ENCODE measurements at regions not wholly inside any gene's neighbourhood (a gene's known extent, or its start where the extent isn't known, plus 50 kb on each side); places are given as distances from the start of the nearest gene placed in this dataset.
A peak's percentile ranks its signal among the peaks of the same experiment; 100 is the strongest.

GRCh38 chr10:107476408-107476807, 311.9 kb upstream of the SORCS1 start:
- DNase-seq (ENCODE audit: low spot score) = no peak

- no peak for DNase-seq (ENCODE audit: low spot score)
Measured at GRCh38 chr10:107474650-107475049, 310.1 kb upstream of the SORCS1 start.

DNA sequence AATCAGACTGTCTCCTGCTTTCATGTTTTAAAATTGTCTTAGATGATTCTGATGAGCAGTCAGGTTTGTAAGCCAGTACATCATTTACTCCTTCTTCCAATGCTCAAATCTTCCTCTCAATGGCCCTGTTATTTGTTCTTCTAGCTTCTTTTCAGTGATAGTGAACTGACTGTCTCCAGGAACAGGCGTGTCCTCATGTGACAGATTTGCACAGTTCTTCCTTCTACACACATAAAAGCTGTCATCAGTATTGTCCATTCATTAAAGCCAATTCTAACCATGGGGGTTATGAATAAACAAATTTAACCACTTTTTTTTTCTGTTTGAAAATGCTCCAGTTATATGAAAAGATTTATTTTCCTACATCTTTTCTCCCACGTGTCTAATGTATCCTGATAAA, 308.7 kb upstream of the SORCS1 start:
- DNase-seq (ENCODE audit: low spot score) = no peak

DNA sequence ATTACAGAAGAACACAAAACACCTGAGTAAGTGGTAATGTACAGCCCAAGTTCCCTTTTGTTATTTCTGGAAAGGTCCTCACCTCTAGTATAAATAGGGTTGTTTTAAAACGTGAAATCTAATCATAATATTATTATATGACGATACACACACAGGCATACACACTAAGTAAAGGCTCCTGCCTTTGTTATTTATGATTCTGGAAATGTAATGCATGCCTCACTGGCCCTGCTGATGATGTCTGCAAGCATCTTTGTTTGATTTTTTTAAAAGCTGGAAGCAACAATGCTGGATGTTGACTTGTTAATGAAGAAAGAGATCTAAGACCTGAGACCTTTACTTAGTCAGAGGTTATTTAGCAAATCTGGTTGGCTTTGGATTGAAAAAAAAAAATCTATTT, 307.4 kb upstream of the SORCS1 start:
- DNase-seq (ENCODE audit: low spot score) = no peak

GRCh38 chr10:107453561-107453960, 289.1 kb upstream of the SORCS1 start:
- DNase-seq (ENCODE audit: low spot score) = no peak

DNA sequence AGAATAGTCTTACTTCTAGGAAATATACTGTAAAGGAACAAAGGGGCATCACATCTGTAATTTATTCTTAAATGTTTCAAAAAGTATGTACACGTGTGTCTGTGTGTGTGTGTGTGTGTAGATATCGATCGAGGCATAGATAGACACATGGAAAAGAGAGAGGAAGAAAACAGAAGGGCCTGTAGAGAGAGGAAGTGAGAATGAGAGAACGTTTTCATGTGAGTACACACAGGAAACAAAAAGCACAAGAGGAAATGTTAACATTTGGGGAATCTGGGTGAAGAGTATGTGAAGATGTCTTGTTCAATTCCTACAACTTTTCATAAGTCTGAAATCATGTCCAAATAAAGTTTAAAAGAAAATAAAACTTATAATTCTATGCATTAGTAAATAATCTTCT, 286.5 kb upstream of the SORCS1 start:
- DNase-seq (ENCODE audit: low spot score) = no peak

DNA sequence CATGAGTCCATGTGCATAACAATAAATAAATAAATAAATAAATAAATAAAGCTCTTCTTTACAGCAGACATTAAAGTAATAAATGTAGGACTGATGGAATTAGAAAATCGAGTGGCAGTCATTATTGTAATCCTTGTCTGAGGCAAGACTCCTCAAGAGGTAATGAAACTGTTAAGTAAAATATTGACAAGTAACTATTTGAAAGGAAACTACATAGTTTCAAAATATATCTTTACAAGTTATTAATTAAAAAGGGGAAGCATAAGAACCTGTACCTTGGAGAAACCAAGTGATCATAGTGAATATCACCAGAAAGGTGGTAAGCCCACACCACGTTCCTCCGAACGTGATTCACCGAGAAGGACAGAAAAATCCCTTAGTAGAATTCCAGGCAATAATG, 285.6 kb upstream of the SORCS1 start:
- DNase-seq (ENCODE audit: low spot score) = no peak

- no peak for DNase-seq (ENCODE audit: low spot score)
Measured at GRCh38 chr10:107444443-107444842, 279.9 kb upstream of the SORCS1 start.

- no peak for DNase-seq (ENCODE audit: low spot score)
Measured at GRCh38 chr10:107443813-107444212, 279.3 kb upstream of the SORCS1 start.

DNA sequence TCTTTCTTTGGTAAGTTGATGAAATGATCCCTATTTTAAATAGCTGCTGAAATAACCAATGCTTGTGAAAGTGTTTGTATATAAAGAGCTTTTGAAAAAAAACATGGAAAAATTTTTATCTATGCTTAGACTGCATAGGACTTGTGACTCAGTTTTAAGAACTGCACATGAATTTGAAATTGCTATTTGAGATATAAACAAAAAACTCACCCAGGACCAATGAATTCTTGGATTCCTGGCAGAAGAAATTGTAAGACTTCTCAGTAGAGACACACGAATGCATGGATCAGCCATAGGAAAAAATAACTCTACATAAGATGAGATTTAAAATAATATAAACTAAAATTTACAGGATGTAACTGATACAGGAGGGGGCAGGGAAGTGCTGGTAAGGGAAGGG, 278.8 kb upstream of the SORCS1 start:
- no peak for DNase-seq (ENCODE audit: low spot score)

- DNase-seq (ENCODE audit: low spot score) = peak; percentile 70
Measured at GRCh38 chr10:107442035-107442505, 277.6 kb upstream of the SORCS1 start.

DNA sequence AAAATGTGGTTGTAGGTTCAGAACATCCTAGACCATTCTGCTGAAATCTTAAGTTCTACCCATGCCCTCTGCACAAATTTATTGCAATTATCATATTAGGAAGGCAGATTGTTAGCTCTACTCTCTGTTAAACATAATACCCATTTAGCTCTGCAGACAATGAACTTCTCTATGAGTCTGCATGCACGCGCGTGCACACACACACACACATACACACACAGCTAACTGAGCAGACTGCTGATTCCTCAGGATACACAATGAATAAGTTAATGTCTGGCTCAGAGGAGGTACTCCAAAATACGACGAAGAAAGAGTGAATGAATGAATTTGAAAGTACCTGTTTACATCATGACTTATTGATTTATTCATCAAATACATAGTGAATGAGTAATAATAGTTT, 276.2 kb upstream of the SORCS1 start:
- DNase-seq (ENCODE audit: low spot score) = no peak

DNA sequence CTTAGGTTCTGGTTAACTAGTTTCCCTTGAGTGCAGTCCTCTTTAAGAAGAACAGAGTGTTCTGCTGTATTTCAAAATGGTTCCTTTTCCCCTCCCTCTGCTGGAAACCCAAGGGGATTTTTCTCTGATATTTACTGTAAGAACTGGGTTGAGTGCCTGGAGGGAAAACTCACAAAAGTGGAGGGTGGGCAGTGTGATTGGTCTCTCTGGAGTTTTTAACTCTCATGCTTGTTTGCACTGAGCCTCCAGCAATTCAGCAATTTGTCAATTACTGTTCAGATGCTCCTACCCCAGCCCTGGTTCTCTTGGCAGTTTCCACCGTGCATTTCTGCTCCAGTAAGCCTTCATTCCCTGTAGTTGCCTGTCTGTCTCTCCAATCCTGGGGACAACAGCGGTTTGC, 273.4 kb upstream of the SORCS1 start:
- no peak for DNase-seq (ENCODE audit: low spot score)

DNA sequence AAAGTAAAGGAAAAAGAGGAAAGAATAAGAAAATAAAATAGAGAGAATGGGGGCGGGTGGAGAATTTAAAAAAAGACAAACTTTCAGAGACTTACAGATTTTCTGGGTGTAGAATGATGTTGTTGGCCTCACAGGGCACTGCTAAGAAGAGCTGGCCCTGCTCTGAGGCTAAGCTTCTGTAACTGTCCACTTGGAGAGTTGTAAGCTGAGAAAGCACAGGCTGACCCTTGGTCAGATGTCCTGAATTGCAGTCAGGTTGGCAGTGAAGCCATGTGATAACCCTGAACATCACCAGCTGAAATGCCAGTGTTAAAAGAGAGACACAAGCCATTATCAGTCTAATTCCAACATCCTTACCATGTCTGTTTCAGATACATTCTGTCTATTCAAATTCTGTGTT, 272.1 kb upstream of the SORCS1 start:
- DNase-seq (ENCODE audit: low spot score) = no peak

DNA sequence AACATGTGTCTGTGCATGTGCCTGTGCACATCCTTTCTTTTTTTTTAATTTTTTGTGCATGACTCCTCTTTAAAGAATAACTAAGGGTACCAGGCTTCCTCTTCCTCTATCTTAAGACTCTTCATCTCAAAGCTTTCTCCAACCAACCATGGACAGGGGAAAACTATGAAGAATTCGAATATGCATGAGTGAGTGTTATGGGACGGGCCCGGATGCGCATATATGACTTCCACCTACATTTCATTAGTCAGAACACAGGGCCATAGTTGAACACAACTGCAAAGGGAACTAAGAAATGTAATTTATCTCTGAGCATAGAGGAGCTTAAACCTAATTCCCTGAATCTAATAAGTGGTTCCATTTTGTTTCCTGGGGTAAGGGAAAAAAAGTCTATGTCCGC, 270.3 kb upstream of the SORCS1 start:
- DNase-seq (ENCODE audit: low spot score) = no peak

DNA sequence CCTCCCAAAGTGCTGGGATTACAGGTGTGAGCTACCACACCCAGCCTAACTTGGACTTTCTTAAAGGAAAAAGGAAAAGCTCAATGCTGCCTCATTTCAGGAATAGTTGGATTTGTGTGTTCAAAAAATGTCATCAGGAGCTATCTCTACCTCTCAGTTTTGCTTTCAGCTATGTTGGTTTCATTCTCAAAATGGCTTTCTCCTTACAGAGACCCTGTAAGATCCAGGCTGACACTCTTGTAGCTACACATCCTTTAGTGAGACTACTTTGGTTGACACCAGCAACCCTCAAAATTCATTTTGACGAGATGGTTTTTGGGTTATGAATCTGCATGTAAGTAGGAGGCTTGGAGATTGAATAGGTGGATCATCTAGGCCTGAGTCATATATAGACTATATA, 269.7 kb upstream of the SORCS1 start:
- no peak for DNase-seq (ENCODE audit: low spot score)

- DNase-seq (ENCODE audit: low spot score) = no peak
Measured at GRCh38 chr10:107433605-107434004, 269.1 kb upstream of the SORCS1 start.

- DNase-seq (ENCODE audit: low spot score) = no peak
Measured at GRCh38 chr10:107430446-107430845, 265.9 kb upstream of the SORCS1 start.

GRCh38 chr10:107427016-107427415, 262.5 kb upstream of the SORCS1 start:
- no peak for DNase-seq (ENCODE audit: low spot score)

GRCh38 chr10:107425931-107426553, 261.5 kb upstream of the SORCS1 start:
- no peak for DNase-seq (ENCODE audit: low spot score)

- DNase-seq (ENCODE audit: low spot score) = no peak
Measured at GRCh38 chr10:107424628-107425027, 260.1 kb upstream of the SORCS1 start.

- no peak for DNase-seq (ENCODE audit: low spot score)
Measured at GRCh38 chr10:107423903-107424302, 259.4 kb upstream of the SORCS1 start.

DNA sequence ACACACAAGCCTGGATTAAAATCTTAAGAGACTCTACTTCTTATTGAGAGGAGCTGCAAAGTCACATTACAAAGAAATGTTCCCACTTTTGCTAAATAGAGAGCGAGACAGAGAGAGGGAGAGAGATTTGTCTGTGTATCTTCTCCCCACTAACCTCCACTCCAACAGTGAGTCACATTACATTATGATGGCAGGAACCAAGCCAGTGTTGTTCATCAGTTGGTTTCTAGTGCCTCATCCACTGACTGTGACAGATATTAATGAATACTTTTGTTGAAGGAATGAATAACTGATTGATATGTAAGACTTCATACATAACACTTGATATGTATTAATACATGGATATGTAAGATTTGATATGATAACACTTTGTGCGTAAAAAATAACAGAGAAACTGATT, 258.2 kb upstream of the SORCS1 start:
- DNase-seq (ENCODE audit: low spot score) = no peak

DNA sequence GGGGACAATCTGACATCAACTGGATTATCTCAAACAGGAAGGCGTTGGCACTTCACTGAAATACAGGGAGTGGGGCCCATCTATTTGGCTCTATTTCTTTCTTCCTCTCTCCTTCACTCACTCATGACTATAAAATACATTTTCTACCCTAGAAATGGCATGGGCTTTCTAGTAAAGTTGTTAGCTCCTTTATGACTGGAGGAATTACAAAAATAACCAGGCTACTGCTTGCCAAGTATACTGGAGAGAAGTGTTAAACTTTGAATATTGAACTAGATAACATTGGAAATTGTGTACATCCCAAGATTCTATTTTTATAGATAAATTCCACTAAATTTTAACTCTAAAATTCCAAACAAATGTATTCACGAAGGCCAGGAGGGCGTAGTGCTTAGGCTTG, 255.7 kb upstream of the SORCS1 start:
- no peak for DNase-seq (ENCODE audit: low spot score)

Data from A172 (cell line).